ENCODE measurements at regions not wholly inside any gene's neighbourhood (a gene's known extent, or its start where the extent isn't known, plus 50 kb on each side); places are given as distances from the start of the nearest gene placed in this dataset.

DNA sequence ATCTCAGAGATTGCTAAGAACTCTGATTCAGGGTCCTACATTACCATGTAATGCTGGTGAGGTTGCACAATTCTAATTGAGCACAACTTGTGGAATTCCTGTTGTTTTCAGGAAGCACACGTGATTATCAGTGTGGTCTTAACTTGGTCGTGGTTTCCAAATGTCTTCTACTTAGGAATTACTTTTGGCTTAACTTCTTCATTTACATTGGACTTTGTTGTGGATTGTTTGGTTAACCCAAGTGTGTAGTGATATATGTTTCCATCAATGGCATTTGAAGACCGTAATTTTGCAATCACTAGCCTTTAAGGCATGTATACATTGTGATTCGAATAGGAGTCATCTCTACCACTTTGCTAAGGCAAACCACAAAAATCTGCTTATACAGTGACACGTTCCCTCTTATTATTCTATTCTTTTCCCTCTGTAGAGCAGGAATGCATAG is 373.3 kb downstream of the IRS1 start:
- DNase-seq, result no peak

DNA sequence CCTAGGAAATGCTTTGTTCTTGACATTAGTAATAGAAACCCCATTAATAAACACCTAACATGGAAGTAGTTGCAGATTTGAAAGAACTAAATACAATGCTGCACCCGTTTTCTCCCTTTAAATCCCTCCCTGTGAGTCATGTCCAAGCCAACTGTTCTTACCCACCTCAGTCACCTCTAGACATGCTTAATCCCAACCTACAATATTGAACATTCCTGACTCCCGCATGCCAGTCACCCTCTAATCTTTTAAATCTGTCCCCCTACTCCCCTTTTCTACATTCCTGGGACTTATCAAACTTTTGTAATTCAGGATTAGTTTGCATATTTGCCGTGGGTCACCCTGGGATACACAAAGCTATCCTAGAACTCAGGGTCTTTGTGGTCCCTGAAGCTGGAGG is 374.6 kb downstream of the IRS1 start:
- no peak for DNase-seq

- DNase-seq, result peak; percentile 83
Observed at GRCh38 chr2:226423498-226423960, 376.1 kb downstream of the IRS1 start.

- no peak for DNase-seq
Observed at GRCh38 chr2:226420646-226421045, 379.0 kb downstream of the IRS1 start.

- DNase-seq, result no peak
Observed at GRCh38 chr2:226418521-226418920, 381.1 kb downstream of the IRS1 start.

DNA sequence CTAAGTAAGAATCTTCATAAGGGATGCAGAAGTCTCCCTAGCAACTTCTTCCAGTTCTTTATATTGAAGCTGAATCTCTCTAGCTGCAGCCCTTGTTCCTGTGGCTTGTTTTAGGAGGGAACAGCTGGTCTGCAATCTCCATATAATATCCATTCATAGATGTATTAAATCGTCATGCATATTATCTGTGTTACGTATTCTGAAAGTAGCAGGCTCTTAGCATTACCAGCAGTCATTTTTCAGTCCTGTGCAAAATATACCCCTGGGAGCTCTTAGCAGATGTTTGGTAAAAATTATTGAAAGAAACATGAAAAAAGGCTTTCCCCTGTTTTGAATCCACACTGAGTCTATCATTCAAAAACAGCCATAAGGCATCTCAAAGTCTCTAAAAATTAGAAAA is 385.3 kb downstream of the IRS1 start:
- no peak for DNase-seq

GRCh38 chr2:226413498-226414130 is 386.0 kb downstream of the IRS1 start:
- DNase-seq, result no peak

GRCh38 chr2:226411727-226412360 is 387.8 kb downstream of the IRS1 start:
- peak; percentile 90 for DNase-seq

GRCh38 chr2:226411205-226411604 is 388.4 kb downstream of the IRS1 start:
- DNase-seq, result no peak

- DNase-seq, result no peak
Observed at GRCh38 chr2:226410247-226410835, 389.3 kb downstream of the IRS1 start.

GRCh38 chr2:226409134-226409533 is 390.5 kb downstream of the IRS1 start:
- no peak for DNase-seq

- DNase-seq, result no peak
Observed at GRCh38 chr2:226408141-226408540, 391.5 kb downstream of the IRS1 start.

GRCh38 chr2:226407135-226407534 is 392.5 kb downstream of the IRS1 start:
- no peak for DNase-seq

GRCh38 chr2:226405465-226405864 is 394.2 kb downstream of the IRS1 start:
- no peak for DNase-seq

GRCh38 chr2:226403369-226403768 is 396.3 kb downstream of the IRS1 start:
- DNase-seq, result no peak

DNA sequence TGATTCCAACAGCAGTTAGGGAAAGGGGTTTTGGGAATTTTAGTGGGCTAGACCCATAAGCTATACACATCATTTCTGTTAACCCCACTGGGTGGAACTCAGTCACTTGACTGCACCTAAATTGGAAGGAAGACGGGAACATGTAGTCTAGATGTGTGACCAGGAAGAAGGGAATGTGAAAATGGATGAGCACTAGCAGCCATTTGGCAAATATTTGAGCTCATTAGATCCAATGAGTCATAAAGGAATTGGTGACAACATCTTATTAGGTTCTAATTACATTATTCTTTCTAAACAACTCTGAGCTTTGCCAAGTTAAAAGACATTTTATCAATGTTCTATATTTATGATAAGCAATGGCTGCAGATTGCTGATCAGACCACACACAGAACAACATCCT is 400.6 kb downstream of the IRS1 start:
- no peak for DNase-seq

DNA sequence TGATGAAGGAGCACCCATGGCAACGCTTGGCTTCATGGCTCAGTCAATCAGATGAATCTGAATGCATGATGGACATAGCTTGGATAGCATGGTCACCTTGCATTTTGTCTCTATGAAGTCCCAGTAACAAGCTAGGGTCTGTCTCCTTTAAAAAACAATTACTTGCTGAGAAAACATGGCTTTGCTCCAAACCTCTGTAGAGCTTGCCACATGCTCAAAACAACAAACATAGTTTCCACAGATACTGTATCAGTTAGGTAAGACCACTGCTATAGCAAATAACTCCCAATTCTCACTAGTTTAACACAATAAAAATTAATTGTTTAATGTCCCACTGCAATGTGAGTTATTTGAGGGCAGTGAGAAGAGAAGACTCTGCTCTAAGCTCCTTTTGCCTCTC is 401.0 kb downstream of the IRS1 start:
- no peak for DNase-seq

GRCh38 chr2:226396541-226396940 is 403.1 kb downstream of the IRS1 start:
- DNase-seq, result no peak

GRCh38 chr2:226387499-226387942 is 412.1 kb downstream of the IRS1 start:
- no peak for DNase-seq

DNA sequence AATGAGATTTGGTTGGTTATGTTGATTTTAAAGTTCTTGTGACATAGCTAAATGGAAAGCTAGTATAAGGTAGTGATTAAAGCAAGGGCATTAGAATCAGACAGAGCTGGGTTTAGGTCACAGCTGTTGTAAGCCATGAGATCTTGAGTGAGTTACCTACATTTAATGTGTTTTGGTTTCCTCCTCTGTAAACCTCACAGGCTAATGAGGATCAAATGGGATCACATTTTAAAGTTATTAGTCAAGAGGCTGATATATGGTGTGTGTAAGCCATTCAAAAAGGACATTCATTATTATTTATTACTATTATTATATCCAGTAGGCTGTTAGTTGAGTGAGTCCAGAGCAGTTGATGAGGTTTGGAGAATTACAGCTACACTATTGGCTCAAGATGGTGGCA is 416.2 kb downstream of the IRS1 start:
- DNase-seq, result no peak

DNA sequence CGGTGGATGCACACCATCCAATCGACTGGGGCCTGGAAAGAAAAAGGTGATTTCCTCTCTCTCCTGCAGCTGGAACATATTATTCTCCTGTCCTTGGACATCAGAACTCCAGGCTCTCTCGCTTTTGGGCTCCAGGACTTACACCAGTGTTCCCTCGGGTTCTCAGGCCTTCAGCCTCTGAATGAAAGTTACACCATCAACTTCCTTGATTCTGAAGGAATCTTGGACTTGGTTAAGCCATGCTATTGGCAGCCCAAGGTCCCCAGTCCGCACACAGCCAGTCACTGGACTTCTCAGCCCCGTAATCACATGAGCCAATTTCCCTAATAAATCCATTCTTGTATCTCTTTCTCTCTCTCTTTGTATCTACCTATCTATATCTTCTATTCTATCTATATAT is 418.9 kb downstream of the IRS1 start:
- no peak for DNase-seq

DNA sequence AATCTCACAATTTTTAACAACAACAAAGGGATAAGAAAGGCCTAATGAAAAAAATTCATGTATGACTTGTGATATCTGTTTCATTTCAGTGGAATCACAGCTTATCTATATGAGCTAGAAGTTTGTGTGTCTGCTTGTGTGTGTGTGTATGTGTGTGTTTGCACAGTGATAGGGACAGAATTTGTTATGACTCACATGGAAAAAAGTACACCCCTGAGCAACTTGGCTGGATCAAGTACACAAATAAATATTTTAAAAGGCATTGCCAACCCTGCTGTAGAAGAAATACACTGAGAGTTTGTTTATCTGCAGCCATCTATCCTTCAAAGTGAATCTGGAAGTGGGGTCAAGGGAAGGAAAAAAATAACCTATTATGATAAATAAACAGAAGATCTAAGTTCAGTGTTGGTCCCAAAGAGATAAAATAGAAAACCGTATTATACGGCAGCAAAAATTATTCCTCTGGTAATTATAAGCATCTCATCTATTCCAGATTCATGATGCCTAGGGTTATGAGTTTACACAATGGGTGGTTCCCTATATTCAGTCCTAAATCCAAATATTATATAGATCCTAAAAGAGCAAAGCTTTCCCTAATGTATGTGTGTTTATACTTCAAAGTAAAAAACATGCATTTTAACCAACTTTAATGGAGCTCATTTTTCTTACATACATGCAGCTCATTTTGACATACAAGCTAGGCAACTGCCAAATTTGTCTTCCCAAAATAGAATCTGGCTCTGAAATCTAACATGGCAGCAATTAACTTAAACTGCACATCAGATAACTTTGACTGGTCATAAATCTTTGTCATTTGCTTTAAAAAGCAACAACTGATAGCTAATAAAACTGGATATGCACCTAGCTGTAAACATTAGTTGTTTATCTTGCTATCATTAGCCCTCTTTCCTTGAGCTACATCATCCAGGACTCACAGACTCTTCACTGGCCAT is 420.6 kb downstream of the IRS1 start:
- DNase-seq, result no peak

DNA sequence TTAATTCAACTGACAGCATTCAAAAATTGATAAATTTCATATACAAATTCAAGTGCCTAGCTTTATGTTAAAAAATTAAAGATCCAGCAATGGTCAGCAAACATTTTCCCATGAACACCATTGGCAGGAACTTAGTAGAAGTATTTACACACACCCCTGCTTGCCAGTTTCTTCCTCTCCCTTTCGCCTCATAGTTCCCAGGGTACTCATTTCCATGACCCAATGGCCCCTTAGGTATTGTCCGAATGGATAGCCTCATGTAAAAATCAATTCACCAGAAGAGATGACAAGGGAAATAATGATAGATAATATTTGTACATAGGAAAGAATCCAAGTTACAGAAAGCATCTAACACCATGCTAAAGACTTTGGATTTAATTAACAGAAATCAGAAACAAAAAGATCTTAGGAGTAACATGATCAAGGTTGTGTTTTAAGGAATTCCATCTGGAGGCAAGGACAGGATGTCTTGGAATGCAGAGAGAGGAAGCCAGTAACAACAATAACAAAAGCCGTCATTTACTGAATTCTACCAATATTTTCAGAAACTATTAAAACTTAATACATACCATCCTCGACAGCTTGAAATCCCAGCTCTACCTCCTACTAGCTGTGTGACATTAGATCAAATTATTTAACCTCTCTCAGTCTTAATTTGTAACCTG is 423.0 kb downstream of the IRS1 start:
- DNase-seq, result no peak

All from islet precursor cell (in vitro differentiated cells).